Trophoblast cell (in vitro differentiated cells and primary cell): ENCODE measurements at regions not wholly inside any gene's neighbourhood (a gene's known extent, or its start where the extent isn't known, plus 50 kb on each side); places are given as distances from the start of the nearest gene placed in this dataset.

Experiments
- DNase-seq, 2 donors: peaks; one replicate each; pipeline ENCODE4 v3.0.0-alpha.2; 2016
- H2AFZ ChIP-seq: 2 replicates; pipeline ENCODE4 v1.6.1; 2013; ENCODE audit warnings: low read length, moderate library complexity, mild to moderate bottlenecking; ENCODE audit not compliant: insufficient read depth, poor library complexity
- H2AK5ac ChIP-seq: 2 replicates; pipeline ENCODE4 v1.6.1; 2013; ENCODE audit warnings: mild to moderate bottlenecking, low read length
- H2BK120ac ChIP-seq: 2 replicates; pipeline ENCODE4 v1.6.1; 2013; ENCODE audit warnings: low read length, mild to moderate bottlenecking, moderate library complexity; ENCODE audit not compliant: insufficient read depth, poor library complexity
- H2BK12ac ChIP-seq: 2 replicates; pipeline ENCODE4 v1.6.1; 2013; ENCODE audit warnings: mild to moderate bottlenecking, low read length, moderate library complexity
- H2BK5ac ChIP-seq: 2 replicates; pipeline ENCODE4 v1.6.1; 2013; ENCODE audit warnings: low read length, low read depth, moderate library complexity, mild to moderate bottlenecking; ENCODE audit not compliant: poor library complexity
- H3K14ac ChIP-seq: 2 replicates; pipeline ENCODE4 v1.6.1; 2013; ENCODE audit warnings: mild to moderate bottlenecking, low read length
- H3K18ac ChIP-seq: 2 replicates; pipeline ENCODE4 v1.6.1; 2013; ENCODE audit warnings: mild to moderate bottlenecking, low read length
- H3K23ac ChIP-seq: 2 replicates; pipeline ENCODE4 v1.6.1; 2013; ENCODE audit warnings: low read length
- H3K27ac ChIP-seq: 2 replicates; pipeline ENCODE4 v1.5.1; 2013; ENCODE audit warnings: low read depth, mild to moderate bottlenecking, inconsistent platforms, low read length, moderate library complexity
- H3K27me3 ChIP-seq: 2 replicates; pipeline ENCODE4 v1.6.1; 2013; ENCODE audit warnings: inconsistent platforms, mild to moderate bottlenecking, low read length, moderate library complexity; ENCODE audit not compliant: insufficient read depth
- H3K36me3 ChIP-seq, 2 experiments: 1 replicate in 1 of 2; 2 replicates in 1 of 2; pipeline ENCODE4 v1.6.1; 2013; ENCODE audit warnings: low read length in 2 of 2, mild to moderate bottlenecking in 2 of 2, moderate library complexity in 1 of 2; ENCODE audit not compliant: insufficient read depth in 2 of 2, control insufficient read depth in 1 of 2
- H3K4ac ChIP-seq: 2 replicates; pipeline ENCODE4 v1.6.1; 2013; ENCODE audit warnings: low read depth, mild to moderate bottlenecking, low read length, moderate library complexity
- H3K4me1 ChIP-seq, 2 experiments: 1 replicate in 1 of 2; 2 replicates in 1 of 2; pipeline ENCODE4 v1.6.1; 2013; ENCODE audit warnings: low read length in 2 of 2, mild to moderate bottlenecking in 2 of 2, moderate library complexity in 1 of 2; ENCODE audit not compliant: insufficient read depth in 2 of 2, control insufficient read depth in 1 of 2
- H3K4me2 ChIP-seq: 2 replicates; pipeline ENCODE4 v1.6.1; 2013; ENCODE audit warnings: inconsistent platforms, mild to moderate bottlenecking, low read length, moderate library complexity
- H3K4me3 ChIP-seq: 2 replicates; pipeline ENCODE4 v1.5.1; 2013; ENCODE audit warnings: mild to moderate bottlenecking, low read depth, low read length, inconsistent platforms
- H3K79me1 ChIP-seq: one replicate; pipeline ENCODE4 v1.6.1; 2013; ENCODE audit warnings: low read length
- H3K79me2 ChIP-seq: 2 replicates; pipeline ENCODE4 v1.6.1; 2013; ENCODE audit warnings: low read length, mild to moderate bottlenecking; ENCODE audit not compliant: control insufficient read depth, insufficient read depth, poor library complexity
- H3K9ac ChIP-seq: 2 replicates; pipeline ENCODE4 v1.6.1; 2013; ENCODE audit warnings: mild to moderate bottlenecking, low read length
- H3K9me3 ChIP-seq: 2 replicates; pipeline ENCODE4 v1.6.1; 2013; ENCODE audit warnings: low read depth, mild to moderate bottlenecking, control low read depth, inconsistent platforms, low read length; ENCODE audit not compliant: insufficient read depth
- H4K12ac ChIP-seq: 2 replicates; pipeline ENCODE4 v1.6.1; 2013; ENCODE audit warnings: low read depth, mild to moderate bottlenecking, low read length, moderate library complexity
- H4K8ac ChIP-seq: 2 replicates; pipeline ENCODE4 v1.6.1; 2013; ENCODE audit warnings: low read depth, mild to moderate bottlenecking, low read length, moderate library complexity
- H4K91ac ChIP-seq: one replicate; pipeline ENCODE4 v1.6.1; 2013; ENCODE audit warnings: low read depth, mild to moderate bottlenecking, low read length, moderate library complexity
- WGBS: extraction: QIAGEN DNeasy Blood & Tissue Kit; methylation state at CpG from one replicate; pipeline ENCODE4 v1.1.7; 2013; ENCODE audit warnings: missing lambda C conversion rate; ENCODE audit not compliant: insufficient read length, insufficient coverage; ENCODE audit errors: extremely low coverage; 5-methylcytosine and 5-hydroxymethylcytosine counted together

DNA sequence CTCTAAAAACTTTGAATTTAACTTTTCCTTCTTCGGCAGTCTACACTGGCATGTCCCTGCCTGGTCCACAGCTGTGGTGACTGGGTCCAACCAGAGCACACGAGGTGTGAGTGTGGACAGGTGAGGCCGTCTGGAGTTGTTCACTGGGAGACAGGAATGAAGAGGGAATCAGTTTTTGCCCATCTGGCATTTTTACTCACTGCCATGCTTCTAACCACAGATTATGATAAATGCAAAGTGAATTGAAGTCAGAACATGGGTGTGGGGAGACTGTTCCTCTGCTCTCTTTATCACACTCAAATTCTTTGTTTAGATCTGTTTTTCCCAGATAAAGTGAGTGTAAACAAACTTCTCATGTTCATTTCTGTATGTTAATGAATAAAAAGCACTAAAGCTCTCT lies 54.7 kb upstream of the PIEZO2 start:
- Histone ChIP-seq H3K27me3 (no peaks in the 10 kb centered on the region), H2BK120ac (no peak overlapping the region), H3K79me2 (no peaks in the 10 kb centered on the region), H2BK5ac (no peak overlapping the region), H2AFZ (no peak overlapping the region), H3K18ac (no peak overlapping the region), H4K91ac (no peak overlapping the region), H3K4me1 (no peaks in the 10 kb centered on the region), H3K14ac (no peak overlapping the region), H2AK5ac (no peak overlapping the region), H3K23ac (no peak overlapping the region), H3K27ac (no peak overlapping the region), H3K36me3 (no peaks in the 10 kb centered on the region), H3K4ac (no peak overlapping the region), H3K9me3 (no peaks in the 10 kb centered on the region), H3K9ac (no peak overlapping the region), H4K8ac (no peak overlapping the region), H3K79me1 (no peaks in the 10 kb centered on the region), H3K4me3 (no peak overlapping the region), H4K12ac (no peak overlapping the region), H3K4me2 (no peak overlapping the region), H2BK12ac (no peak overlapping the region)
- DNase-seq = no peak
- WGBS = no CpG with 5 or more reads among the region's 3 CpGs

GRCh38 chr18:11199477-11199876 lies 50.1 kb upstream of the PIEZO2 start:
- Histone ChIP-seq H3K4me1 (no peaks in the 10 kb centered on the region), H2AK5ac (no peak overlapping the region), H4K91ac (no peak overlapping the region), H3K27ac (no peak overlapping the region), H2BK5ac (no peak overlapping the region), H2BK12ac (no peak overlapping the region), H2BK120ac (no peak overlapping the region), H3K4me2 (no peak overlapping the region), H3K9ac (no peak overlapping the region), H2AFZ (no peak overlapping the region), H3K79me2 (no peaks in the 10 kb centered on the region), H3K14ac (no peak overlapping the region), H3K23ac (no peak overlapping the region), H4K12ac (no peak overlapping the region), H3K18ac (no peak overlapping the region), H3K36me3 (no peaks in the 10 kb centered on the region), H3K4ac (no peak overlapping the region), H3K79me1 (no peaks in the 10 kb centered on the region), H3K9me3 (no peaks in the 10 kb centered on the region), H3K27me3 (no peaks in the 10 kb centered on the region), H3K4me3 (no peak overlapping the region), H4K8ac (no peak overlapping the region)
- DNase-seq = peak in 1 of 2 donors; percentile 37
- WGBS = no CpG with 5 or more reads among the region's 3 CpGs
